ENCODE measurements at regions not wholly inside any gene's neighbourhood (a gene's known extent, or its start where the extent isn't known, plus 50 kb on each side); places are given as distances from the start of the nearest gene placed in this dataset.
"Not testable (repeated sequence)": the region's sequence is repeated elsewhere in the genome, so short reads cannot be mapped to it uniquely, and the experiment has no call there.

GRCh38 chr14:51366460-51366859 lies 126.4 kb downstream of the TMX1 start:
- TF ChIP-seq CTCF (IDR thresholded peaks at IDR 0.05; ENCODE audit: insufficient read depth, low read length, poor library complexity, severe bottlenecking); EZH2phosphoT487 (conservative IDR thresholded peaks at IDR 0.05; ENCODE audit: low read length): not testable (repeated sequence)
